Right renal pelvis (tissue), 4 donors: ENCODE measurements at regions not wholly inside any gene's neighbourhood (a gene's known extent, or its start where the extent isn't known, plus 50 kb on each side); places are given as distances from the start of the nearest gene placed in this dataset.
"Not testable (repeated sequence)": the region's sequence is repeated elsewhere in the genome, so short reads cannot be mapped to it uniquely, and the experiment has no call there.

Experiments
- DNase-seq, 4 donors: peaks; one replicate each; pipeline ENCODE4 v3.0.0-alpha.2; 2013; ENCODE audit warnings: low read depth in 4 of 4, low spot score in 3 of 4, missing footprints in 1 of 4

DNA sequence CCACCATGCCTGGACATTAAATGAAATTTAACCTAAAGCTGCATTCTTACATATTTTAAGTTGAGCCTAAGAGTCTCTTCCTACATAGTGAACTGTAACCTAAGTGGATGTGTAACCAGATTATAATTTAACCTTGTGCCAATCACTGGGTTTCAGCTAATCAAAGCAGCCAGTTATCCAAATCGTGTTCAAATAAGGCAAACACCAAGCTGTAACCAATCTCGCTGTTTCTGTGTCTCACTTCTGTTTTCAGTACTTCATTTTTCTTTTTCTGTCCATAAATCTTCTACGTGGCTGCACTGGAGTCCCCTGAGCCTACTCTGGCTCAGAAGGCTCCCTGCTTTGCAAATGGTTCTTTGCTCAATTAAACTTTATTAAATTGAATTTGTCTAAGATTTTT lies 186.1 kb upstream of the CNTN6 start:
- no peak for DNase-seq

- DNase-seq, result no peak
These were observed 184.0 kb upstream of the CNTN6 start for GRCh38 chr3:908839-909238.

DNA sequence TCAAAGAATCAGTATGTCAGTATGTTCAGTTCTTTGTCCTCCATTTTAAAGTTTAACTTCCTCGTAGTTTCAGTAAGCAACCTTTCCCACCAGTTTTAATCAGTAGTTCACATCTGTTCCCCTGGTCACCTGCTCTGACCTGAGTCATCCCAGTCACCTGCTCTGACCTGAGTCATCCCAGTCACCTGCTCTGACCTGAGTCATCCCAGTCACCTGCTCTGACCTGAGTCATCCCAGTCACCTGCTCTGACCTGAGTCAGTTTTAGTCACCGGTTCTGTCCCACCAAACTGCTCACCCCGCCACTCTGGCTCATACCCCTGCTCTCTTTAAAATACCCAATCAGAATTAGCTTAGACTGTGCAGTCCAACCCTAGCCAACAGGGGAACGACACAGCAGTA lies 180.1 kb upstream of the CNTN6 start:
- DNase-seq, result not testable (repeated sequence)

DNA sequence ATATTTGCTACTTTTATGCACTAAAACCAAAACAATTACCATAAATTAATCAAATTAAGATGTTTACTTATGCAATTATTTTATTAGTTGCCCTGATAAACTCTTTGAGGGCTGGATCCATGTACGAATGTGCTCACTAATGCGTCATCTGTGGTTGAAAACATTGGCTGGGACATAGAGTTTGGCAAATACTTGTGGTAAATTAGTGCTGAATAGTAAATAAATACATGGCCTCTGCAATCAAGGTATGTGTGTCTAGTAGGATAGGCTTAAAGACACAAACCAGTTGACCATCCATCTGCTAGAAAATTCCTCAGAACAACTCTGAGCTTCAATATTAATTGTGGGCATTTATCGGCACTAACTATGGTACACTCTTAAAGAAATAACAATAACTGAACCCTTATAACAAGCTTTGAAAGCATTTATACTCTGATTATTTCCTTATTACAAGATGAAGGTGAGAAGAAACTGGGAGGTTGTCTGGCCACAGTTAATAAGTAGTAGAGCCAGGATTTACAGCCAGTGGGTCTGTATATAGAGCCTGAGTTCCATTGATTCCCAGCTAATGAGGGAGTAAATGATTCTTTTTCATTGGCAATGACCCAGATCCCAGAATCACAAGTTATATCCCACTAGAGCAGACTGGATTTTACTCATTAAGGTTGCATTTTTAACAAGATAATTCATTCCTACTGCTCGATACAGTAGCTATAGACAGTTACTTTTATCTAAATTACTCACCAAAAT lies 169.5 kb upstream of the CNTN6 start:
- DNase-seq, result no peak

DNA sequence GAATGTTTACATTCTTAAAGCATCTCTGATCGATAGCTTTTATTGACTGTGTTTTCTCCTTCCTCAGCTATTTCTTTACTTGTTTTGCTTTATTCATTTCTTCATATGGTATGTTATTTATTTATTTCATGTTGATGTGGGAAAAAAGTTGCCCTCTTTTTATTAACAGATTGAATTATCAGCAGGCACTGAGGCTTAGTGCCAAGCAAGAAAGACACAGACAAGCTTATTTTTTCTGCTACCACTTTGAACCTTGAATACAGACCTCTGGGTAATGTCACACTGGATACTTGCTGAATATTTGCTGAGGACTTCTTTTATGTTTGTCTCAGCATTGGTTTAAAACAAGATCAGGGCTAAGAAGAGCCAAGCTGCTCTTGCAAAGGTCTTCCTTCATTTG lies 162.0 kb upstream of the CNTN6 start:
- no peak for DNase-seq

DNA sequence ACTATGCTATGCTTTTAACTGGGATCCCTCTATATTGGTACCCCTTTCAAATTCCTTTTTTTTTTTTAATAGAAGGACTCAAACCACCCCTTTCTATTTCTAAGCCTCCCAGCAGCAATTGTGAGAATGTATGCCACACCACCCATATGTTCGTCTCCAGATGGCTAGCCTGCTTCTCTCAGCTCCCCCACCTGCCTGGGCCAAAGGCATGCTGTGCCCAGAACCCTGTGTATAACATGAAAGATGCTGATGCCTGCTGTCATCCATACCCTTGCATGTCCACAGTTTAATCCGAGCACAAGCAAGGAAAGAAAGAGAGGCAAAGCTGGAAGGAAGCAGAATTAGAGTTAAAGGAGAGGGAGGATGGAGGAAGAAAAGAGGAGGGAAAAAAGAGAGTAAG lies 159.5 kb upstream of the CNTN6 start:
- no peak for DNase-seq

- DNase-seq, result no peak
These were observed 148.0 kb upstream of the CNTN6 start for GRCh38 chr3:944786-945185.

GRCh38 chr3:945738-946137 lies 147.1 kb upstream of the CNTN6 start:
- DNase-seq, result no peak

- DNase-seq, result no peak
These were observed 139.9 kb upstream of the CNTN6 start for GRCh38 chr3:952906-953305.

DNA sequence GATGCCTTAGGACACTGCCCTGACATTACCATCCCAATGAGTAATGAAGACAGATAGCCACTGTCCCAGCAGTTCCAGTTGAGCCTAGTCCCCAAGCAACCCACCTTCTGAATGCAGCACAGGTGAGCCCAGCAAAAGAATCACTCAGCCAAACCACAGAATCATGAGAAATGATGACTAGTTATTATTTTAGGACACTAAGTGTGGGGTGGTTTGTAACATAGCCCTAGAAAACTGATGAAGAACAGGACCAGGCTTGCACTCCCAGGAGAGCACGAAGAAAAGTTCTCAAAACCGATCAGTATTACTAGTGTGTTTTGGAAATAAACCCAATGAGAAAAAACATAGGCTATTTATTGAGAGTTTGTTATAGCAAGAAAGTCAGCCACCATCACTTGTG lies 129.6 kb upstream of the CNTN6 start:
- DNase-seq, result no peak

DNA sequence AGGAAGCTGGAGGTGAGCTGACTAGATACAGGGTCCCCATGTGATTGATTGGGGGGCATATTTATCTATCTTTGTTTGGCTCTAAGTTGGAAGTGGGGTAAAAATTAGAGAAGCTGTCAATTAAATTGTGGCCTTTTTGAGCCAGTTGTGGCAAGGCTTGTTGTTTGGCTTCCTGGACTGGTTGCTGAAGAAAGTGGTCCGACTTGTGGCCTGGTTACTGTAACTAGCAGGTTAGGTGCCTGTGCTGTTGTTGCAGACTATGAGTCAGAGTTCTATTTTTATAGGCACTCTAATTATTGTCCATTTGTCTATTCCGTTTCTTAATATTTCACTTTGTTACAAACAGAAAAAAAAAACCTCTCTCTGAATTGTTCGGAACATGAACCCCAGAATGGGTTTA lies 129.1 kb upstream of the CNTN6 start:
- no peak for DNase-seq

- no peak for DNase-seq
These were observed 127.0 kb upstream of the CNTN6 start for GRCh38 chr3:965826-966225.

DNA sequence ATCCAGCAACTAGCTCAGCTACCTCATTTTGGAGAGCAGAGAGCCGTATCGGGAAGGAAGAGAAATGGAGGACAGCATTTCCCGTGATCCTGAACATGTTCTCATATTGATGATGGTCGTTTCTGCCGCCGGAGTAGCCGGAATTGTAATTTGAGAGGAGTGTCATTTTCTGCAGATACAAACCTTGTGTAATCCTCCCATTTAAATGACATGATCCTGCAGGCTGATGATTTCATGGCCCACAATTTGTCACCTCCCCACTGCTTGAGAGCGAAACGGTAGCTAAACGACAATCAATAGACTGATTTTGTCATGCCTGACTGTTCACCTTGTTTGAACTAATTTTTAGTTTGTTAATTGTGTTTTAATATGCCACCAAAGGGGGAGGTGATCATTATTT lies 126.5 kb upstream of the CNTN6 start:
- DNase-seq, result no peak

GRCh38 chr3:973340-973739 lies 119.5 kb upstream of the CNTN6 start:
- no peak for DNase-seq

GRCh38 chr3:976006-976405 lies 116.8 kb upstream of the CNTN6 start:
- DNase-seq, result no peak

DNA sequence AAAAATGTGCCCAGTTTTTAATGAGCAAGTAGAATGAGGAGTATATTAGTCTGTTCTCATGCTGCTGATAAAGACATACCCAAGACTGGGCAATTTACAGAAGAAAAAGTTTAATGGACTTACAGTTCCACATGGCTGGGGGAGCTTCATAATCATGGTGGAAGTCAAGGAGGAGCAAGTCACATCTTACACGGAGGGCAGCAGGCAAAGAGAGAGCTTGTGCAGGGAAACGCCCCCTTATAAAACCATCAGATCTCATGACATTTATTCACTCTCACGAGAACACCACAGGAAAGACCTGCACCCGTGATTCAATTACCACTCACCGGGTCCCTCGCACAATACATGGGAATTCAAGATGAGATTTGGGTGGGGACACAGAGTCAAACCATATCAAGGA lies 111.7 kb upstream of the CNTN6 start:
- no peak for DNase-seq

- DNase-seq, result no peak
These were observed 104.0 kb upstream of the CNTN6 start for GRCh38 chr3:988785-989184.

GRCh38 chr3:992871-993270 lies 100.0 kb upstream of the CNTN6 start:
- DNase-seq, result no peak

DNA sequence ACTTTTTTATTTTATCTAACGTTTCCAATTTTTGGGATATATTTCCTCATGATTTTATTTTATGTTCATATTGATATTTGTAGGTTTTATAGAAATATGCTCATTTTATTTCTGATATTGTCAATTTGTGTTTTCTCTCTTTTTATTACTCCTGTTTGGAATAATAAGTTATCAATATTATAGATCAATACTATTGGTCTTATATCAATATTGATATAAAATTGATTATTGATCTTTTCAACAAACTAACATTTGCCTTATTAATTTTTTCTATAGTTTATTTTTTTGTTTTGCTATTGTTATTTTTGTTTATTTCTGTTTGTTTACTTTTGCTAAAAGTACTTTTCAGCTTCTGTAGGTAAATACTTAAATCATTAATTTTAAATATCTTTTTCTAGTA lies 90.8 kb upstream of the CNTN6 start:
- DNase-seq, result no peak

- no peak for DNase-seq
These were observed 85.0 kb upstream of the CNTN6 start for GRCh38 chr3:1007866-1008265.

DNA sequence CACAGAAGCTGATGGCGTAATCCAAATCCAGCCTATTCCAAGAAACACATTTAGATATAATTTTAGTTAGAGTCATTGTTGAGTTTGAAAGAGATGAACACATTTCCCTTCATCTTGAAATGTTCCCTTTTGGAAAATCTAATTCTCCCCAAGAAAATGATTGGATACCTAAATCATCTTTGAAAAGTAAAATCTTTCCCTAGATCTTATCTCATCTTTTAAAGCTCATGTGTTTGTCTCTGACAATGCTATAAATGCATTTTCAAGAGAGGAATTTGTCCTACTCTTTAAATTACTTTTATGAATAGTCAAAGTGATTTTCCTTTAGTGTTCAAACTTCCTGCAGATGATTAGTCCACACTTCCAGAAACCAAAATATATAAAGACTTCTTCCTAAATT lies 82.6 kb upstream of the CNTN6 start:
- no peak for DNase-seq

DNA sequence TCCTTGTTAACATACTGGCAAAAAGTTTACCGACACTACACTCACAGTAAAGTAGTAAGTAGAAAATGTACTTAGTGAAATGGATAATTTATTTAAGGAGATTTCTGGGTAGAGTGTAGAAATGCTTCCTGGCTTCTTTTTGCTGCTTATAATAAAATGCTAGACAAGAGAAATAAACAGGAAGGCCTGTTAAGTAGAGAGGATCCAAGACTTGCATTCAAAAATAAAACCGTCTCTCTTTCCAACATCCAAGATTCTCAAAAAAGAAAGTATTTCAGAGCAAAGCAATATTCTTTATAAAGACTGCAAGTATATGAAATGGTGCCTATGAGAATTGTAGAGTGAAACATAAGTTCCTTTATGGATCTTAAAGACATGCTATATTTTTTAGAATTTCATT lies 77.0 kb upstream of the CNTN6 start:
- DNase-seq, result no peak

GRCh38 chr3:1017870-1018269 lies 75.0 kb upstream of the CNTN6 start:
- peak in 1 of 4 donors; percentile 3 for DNase-seq
